GM10266 (cell line): ENCODE measurements at regions not wholly inside any gene's neighbourhood (a gene's known extent, or its start where the extent isn't known, plus 50 kb on each side); places are given as distances from the start of the nearest gene placed in this dataset.

Source experiments
- DNase-seq: peaks from one replicate; pipeline ENCODE4 v3.0.0; 2012; ENCODE audit errors: extremely low spot score
- CTCF ChIP-seq: IDR thresholded peaks from 2 replicates; pipeline ENCODE4 v1.5.1; 2012; ENCODE audit warnings: mild to moderate bottlenecking, low read depth; ENCODE audit not compliant: control insufficient read depth, insufficient read depth; ENCODE audit errors: missing control alignments

GRCh38 chr1:188424176-188424575 is 1595.4 kb downstream of the PLA2G4A start:
- no peak for TF ChIP-seq CTCF
- DNase-seq, result no peak

GRCh38 chr1:188425687-188426086 is 1596.9 kb downstream of the PLA2G4A start:
- TF ChIP-seq CTCF, result no peak
- DNase-seq, result no peak

- no peak for DNase-seq
- TF ChIP-seq CTCF, result no peak
Observed at GRCh38 chr1:188426561-188426960, 1597.8 kb downstream of the PLA2G4A start.

GRCh38 chr1:188427642-188428041 is 1598.9 kb downstream of the PLA2G4A start:
- DNase-seq, result no peak
- no peak for TF ChIP-seq CTCF

GRCh38 chr1:188429386-188429785 is 1600.6 kb downstream of the PLA2G4A start:
- DNase-seq, result no peak

GRCh38 chr1:188432427-188432826 is 1603.7 kb downstream of the PLA2G4A start:
- no peak for TF ChIP-seq CTCF
- no peak for DNase-seq

More at GRCh38 chr1:188429386-188429785, 1600.6 kb downstream of the PLA2G4A start:
- TF ChIP-seq CTCF, result no peak

GRCh38 chr1:188433425-188433824 is 1604.7 kb downstream of the PLA2G4A start:
- no peak for TF ChIP-seq CTCF
- DNase-seq, result no peak
